Astrocyte (in vitro differentiated cells and primary cell): ENCODE measurements at regions not wholly inside any gene's neighbourhood (a gene's known extent, or its start where the extent isn't known, plus 50 kb on each side); places are given as distances from the start of the nearest gene placed in this dataset.
A peak's percentile ranks its signal among the peaks of the same experiment; 100 is the strongest.

Source experiments
- DNase-seq: peaks from one replicate; pipeline ENCODE4 v3.0.0-alpha.2; 2010; ENCODE audit warnings: low read depth
- FAIRE-seq: peaks from 2 replicates; lab custom pipeline; 2011; peaks lifted over from hg19 to GRCh38; lab: Jason Lieb, UNC
- H2AFZ ChIP-seq: 2 replicates; pipeline ENCODE4 v1.6.0; 2012; ENCODE audit warnings: low read depth, low read length, inconsistent platforms
- H3K27ac ChIP-seq: 2 replicates; pipeline ENCODE4 v1.5.1; 2011; ENCODE audit warnings: low read depth, low read length, inconsistent platforms
- H3K27me3 ChIP-seq: 2 replicates; pipeline ENCODE4 v1.6.0; 2011; ENCODE audit warnings: low read length, inconsistent platforms; ENCODE audit not compliant: insufficient read depth
- H3K36me3 ChIP-seq: 2 replicates; pipeline ENCODE4 v1.5.1; 2011; ENCODE audit warnings: low read length, inconsistent platforms; ENCODE audit not compliant: insufficient read depth
- H3K4me1 ChIP-seq: 2 replicates; pipeline ENCODE4 v1.5.1; 2011; ENCODE audit warnings: low read length, inconsistent platforms; ENCODE audit not compliant: insufficient read depth
- H3K4me2 ChIP-seq: 2 replicates; pipeline ENCODE4 v1.6.0; 2012; ENCODE audit warnings: low read length, inconsistent platforms
- H3K4me3 ChIP-seq: 2 replicates; pipeline ENCODE4 v1.5.1; 2011; ENCODE audit warnings: low read depth, mild to moderate bottlenecking, low read length, inconsistent platforms; ENCODE audit not compliant: insufficient read depth
- H3K79me2 ChIP-seq: 2 replicates; pipeline ENCODE4 v1.6.0; 2012; ENCODE audit warnings: mild to moderate bottlenecking, low read length, inconsistent platforms; ENCODE audit not compliant: insufficient read depth
- H3K9ac ChIP-seq: 2 replicates; pipeline ENCODE4 v1.6.0; 2012; ENCODE audit warnings: mild to moderate bottlenecking, low read length, inconsistent platforms
- H3K9me3 ChIP-seq: 2 replicates; pipeline ENCODE4 v1.5.1; 2012; ENCODE audit warnings: low read depth, mild to moderate bottlenecking, low read length, inconsistent platforms; ENCODE audit not compliant: insufficient read depth
- H4K20me1 ChIP-seq: 2 replicates; pipeline ENCODE4 v1.6.0; 2012; ENCODE audit warnings: low read length, inconsistent platforms; ENCODE audit not compliant: insufficient read depth
- H3K27ac Mint-ChIP-seq: one replicate; pipeline ENCODE4 v1.8.0; 2021; ENCODE audit warnings: mild to moderate bottlenecking, mixed read lengths; ENCODE audit not compliant: unreplicated experiment
- H3K27me3 Mint-ChIP-seq: one replicate; pipeline ENCODE4 v1.8.0; 2021; ENCODE audit warnings: low read depth, mixed read lengths; ENCODE audit not compliant: unreplicated experiment
- H3K36me3 Mint-ChIP-seq: one replicate; pipeline ENCODE4 v1.8.0; 2021; ENCODE audit warnings: low read depth, mixed read lengths; ENCODE audit not compliant: unreplicated experiment
- H3K4me1 Mint-ChIP-seq: one replicate; pipeline ENCODE4 v1.8.0; 2021; ENCODE audit warnings: low read depth, mixed read lengths; ENCODE audit not compliant: unreplicated experiment
- H3K4me3 Mint-ChIP-seq: one replicate; pipeline ENCODE4 v1.8.0; 2021; ENCODE audit warnings: mild to moderate bottlenecking, moderate library complexity, mixed read lengths; ENCODE audit not compliant: unreplicated experiment
- H3K9me3 Mint-ChIP-seq: one replicate; pipeline ENCODE4 v1.8.0; 2021; ENCODE audit warnings: mild to moderate bottlenecking, mixed read lengths; ENCODE audit not compliant: unreplicated experiment
- EZH2 ChIP-seq: IDR thresholded peaks from 2 replicates; pipeline ENCODE4 v1.6.1; 2012; ENCODE audit warnings: mild to moderate bottlenecking, low read length, inconsistent platforms; ENCODE audit not compliant: insufficient read depth
- TF ChIP-seq, protein P1 (sequence below): IDR thresholded peaks from 2 replicates; pipeline ENCODE4 v1.5.1; 2011; ENCODE audit warnings: low read depth, mild to moderate bottlenecking, inconsistent platforms, low read length, moderate library complexity; ENCODE audit not compliant: insufficient read depth

DNA sequence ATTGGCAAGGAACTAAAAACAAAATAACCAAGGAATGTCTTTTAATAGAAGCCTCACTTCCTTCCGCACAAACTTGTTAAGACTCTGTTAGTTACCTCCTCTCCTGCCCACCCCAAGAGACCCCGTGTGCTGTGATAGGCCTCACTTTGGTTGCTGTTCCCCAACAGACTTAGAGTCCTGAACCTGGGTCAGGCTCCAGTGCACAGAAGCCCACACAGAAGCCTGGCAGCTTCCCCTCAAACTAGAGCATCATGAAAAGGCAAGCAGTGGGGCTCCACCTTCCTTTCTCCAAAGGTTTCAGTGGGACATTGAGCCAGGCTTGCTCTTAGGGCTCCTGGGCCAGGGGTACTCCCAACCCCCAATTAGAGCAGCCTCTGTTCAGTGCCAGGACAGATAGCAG is 230.5 kb downstream of the ESM1 start:
- peaks cover 6% of the 10 kb centered on the region for H3K9me3 Mint-ChIP-seq
- Histone ChIP-seq H3K27me3 (no peaks in the 10 kb centered on the region), H3K36me3 (no peaks in the 10 kb centered on the region), H3K9me3 (no peaks in the 10 kb centered on the region), H3K4me1 (peaks cover 23% of the 10 kb centered on the region), H3K9ac (no peak overlapping the region), H2AFZ (no peak overlapping the region), H4K20me1 (no peaks in the 10 kb centered on the region), H3K4me2 (peak overlapping the region; percentile 34), H3K27ac (peak overlapping the region; percentile 12), H3K4me3 (no peak overlapping the region), H3K79me2 (no peaks in the 10 kb centered on the region)
- H3K27me3 Mint-ChIP-seq, result no peaks in the 10 kb centered on the region
- FAIRE-seq, result no peak
- no peak overlapping the region for H3K4me3 Mint-ChIP-seq
- DNase-seq, result no peak
- TF ChIP-seq, protein P1, sequence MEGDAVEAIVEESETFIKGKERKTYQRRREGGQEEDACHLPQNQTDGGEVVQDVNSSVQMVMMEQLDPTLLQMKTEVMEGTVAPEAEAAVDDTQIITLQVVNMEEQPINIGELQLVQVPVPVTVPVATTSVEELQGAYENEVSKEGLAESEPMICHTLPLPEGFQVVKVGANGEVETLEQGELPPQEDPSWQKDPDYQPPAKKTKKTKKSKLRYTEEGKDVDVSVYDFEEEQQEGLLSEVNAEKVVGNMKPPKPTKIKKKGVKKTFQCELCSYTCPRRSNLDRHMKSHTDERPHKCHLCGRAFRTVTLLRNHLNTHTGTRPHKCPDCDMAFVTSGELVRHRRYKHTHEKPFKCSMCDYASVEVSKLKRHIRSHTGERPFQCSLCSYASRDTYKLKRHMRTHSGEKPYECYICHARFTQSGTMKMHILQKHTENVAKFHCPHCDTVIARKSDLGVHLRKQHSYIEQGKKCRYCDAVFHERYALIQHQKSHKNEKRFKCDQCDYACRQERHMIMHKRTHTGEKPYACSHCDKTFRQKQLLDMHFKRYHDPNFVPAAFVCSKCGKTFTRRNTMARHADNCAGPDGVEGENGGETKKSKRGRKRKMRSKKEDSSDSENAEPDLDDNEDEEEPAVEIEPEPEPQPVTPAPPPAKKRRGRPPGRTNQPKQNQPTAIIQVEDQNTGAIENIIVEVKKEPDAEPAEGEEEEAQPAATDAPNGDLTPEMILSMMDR, result no peak
- TF ChIP-seq EZH2, result no peak
- peaks cover 6% of the 10 kb centered on the region for H3K36me3 Mint-ChIP-seq
- peaks cover 22% of the 10 kb centered on the region for H3K4me1 Mint-ChIP-seq
- H3K27ac Mint-ChIP-seq, result no peak overlapping the region

DNA sequence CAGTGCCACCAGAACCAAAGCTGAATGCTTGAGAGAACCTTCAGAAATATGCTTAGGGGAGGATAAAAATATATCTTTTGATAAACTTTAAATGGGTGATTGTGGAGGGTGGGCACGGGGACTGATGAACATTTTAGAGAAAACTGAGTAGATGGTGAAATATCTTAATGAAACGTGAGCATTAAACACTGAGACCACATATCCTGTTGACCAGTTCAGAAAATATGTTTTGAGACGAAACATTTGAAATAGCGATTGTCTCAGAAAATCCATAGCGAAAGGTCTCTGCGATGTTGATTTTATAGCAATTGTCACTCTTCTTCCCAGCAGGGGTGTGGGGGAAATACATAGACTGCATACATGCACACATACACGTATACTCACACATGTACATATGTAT is 231.0 kb downstream of the ESM1 start:
- H3K4me2 ChIP-seq, result peak overlapping the region; percentile 34
- peaks cover 23% of the 10 kb centered on the region for H3K4me1 ChIP-seq
- H3K27me3 ChIP-seq, result no peaks in the 10 kb centered on the region
- H3K4me3 ChIP-seq, result no peak overlapping the region
- Mint-ChIP-seq H3K4me1 (peaks cover 22% of the 10 kb centered on the region), H3K27ac (no peak overlapping the region), H3K27me3 (no peaks in the 10 kb centered on the region), H3K9me3 (peaks cover 6% of the 10 kb centered on the region), H3K36me3 (peaks cover 6% of the 10 kb centered on the region), H3K4me3 (no peak overlapping the region)
- DNase-seq (peak; percentile 22), FAIRE-seq (peak; percentile 49)
- H3K27ac ChIP-seq, result peak overlapping the region; percentile 12
- no peak overlapping the region for H2AFZ ChIP-seq
- TF ChIP-seq, protein P1, result no peak
- no peak for TF ChIP-seq EZH2
- H3K9me3 ChIP-seq, result no peaks in the 10 kb centered on the region
- H4K20me1 ChIP-seq, result no peaks in the 10 kb centered on the region
- no peaks in the 10 kb centered on the region for H3K36me3 ChIP-seq
- no peak overlapping the region for H3K9ac ChIP-seq
- no peaks in the 10 kb centered on the region for H3K79me2 ChIP-seq

DNA sequence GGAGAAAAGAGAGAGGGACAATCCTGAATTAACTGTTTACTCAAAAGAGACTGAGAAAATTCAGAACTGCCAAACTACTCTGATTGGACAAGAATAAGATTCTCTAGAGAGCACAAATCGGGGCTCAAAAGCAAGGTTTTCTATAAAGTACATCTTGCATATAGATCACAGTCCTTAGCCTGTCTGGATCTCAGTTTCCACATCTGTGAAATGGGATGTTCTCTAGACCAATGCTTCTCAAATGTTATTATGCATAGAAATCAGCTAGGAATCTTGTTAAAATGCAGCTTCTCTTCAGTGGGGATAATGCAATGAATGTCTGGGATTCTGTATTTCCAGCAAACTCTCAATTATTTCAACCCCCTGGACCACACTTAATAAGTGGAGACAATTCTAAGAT is 231.6 kb downstream of the ESM1 start:
- Mint-ChIP-seq H3K27ac (no peak overlapping the region), H3K36me3 (peaks cover 6% of the 10 kb centered on the region), H3K27me3 (no peaks in the 10 kb centered on the region), H3K4me1 (peaks cover 22% of the 10 kb centered on the region), H3K9me3 (peaks cover 6% of the 10 kb centered on the region), H3K4me3 (no peak overlapping the region)
- Histone ChIP-seq H3K9ac (no peak overlapping the region), H3K36me3 (no peaks in the 10 kb centered on the region), H4K20me1 (no peaks in the 10 kb centered on the region), H3K4me1 (peaks cover 23% of the 10 kb centered on the region), H3K27ac (peak overlapping the region; percentile 12), H3K9me3 (no peaks in the 10 kb centered on the region), H3K4me3 (no peak overlapping the region), H2AFZ (no peak overlapping the region), H3K79me2 (no peaks in the 10 kb centered on the region), H3K27me3 (no peaks in the 10 kb centered on the region), H3K4me2 (no peak overlapping the region)
- TF ChIP-seq, protein P1, result no peak
- no peak for TF ChIP-seq EZH2
- DNase-seq, result no peak
- FAIRE-seq, result no peak
